Panc1 (cell line): ENCODE measurements at regions not wholly inside any gene's neighbourhood (a gene's known extent, or its start where the extent isn't known, plus 50 kb on each side); places are given as distances from the start of the nearest gene placed in this dataset.

Source experiments
- ATAC-seq: fragments of 200-7000 bp; cut with Tn5 transposase; 2 replicates; pipeline ENCODE4 v1.9.1; 2020; ENCODE audit warnings: mild to moderate bottlenecking, moderate library complexity
- BruUV-seq: library from RNA; stranded (reverse); fragments of 400-500 nt; replicated peaks from 2 replicates; lab custom pipeline; 2021; lab: Mats Ljungman, UMichigan
- CTCF ChIA-PET: fragments of 300-600 bp; sonication (Branson Sonifier 250); formaldehyde crosslinking; loops from one replicate; lab custom pipeline; 2022; ENCODE audit warnings: antibody characterized with exemption; lab: Charles Lee
- POLR2A ChIA-PET: fragments of 300-600 bp; sonication (Branson Sonifier 250); formaldehyde crosslinking; loops from one replicate; lab custom pipeline; 2022; ENCODE audit warnings: antibody characterized with exemption; lab: Charles Lee
- DNase-seq: peaks from one replicate; pipeline ENCODE4 v3.0.0-alpha.2; 2010; ENCODE audit warnings: low read depth, low spot score
- H3K27ac ChIP-seq: 2 replicates; pipeline ENCODE4 v1.5.1; 2011; ENCODE audit warnings: mild to moderate bottlenecking, low read length, inconsistent platforms
- H3K27me3 ChIP-seq: fragments of 200-500 bp; sonication (Bioruptor generic); 2 replicates; pipeline ENCODE4 v1.6.0; 2014; ENCODE audit warnings: low read length, inconsistent platforms; ENCODE audit not compliant: control insufficient read depth, insufficient read depth
- H3K36me3 ChIP-seq: fragments of 200-500 bp; sonication (Bioruptor generic); 2 replicates; pipeline ENCODE4 v1.5.1; 2014; ENCODE audit warnings: inconsistent platforms, mild to moderate bottlenecking, low read length, moderate library complexity; ENCODE audit not compliant: control insufficient read depth, insufficient read depth
- H3K4me1 ChIP-seq: 2 replicates; pipeline ENCODE4 v1.5.1; 2011; ENCODE audit warnings: inconsistent platforms, mild to moderate bottlenecking, low read length, moderate library complexity; ENCODE audit not compliant: control insufficient read depth, insufficient read depth
- H3K4me3 ChIP-seq, 2 experiments: 2 replicates each; pipeline ENCODE4 v1.5.1; 2011 to 2012; ENCODE audit warnings: low read depth in 2 of 2, low read length in 2 of 2, mild to moderate bottlenecking in 2 of 2, inconsistent platforms in 1 of 2, moderate library complexity in 1 of 2
- H3K9me3 ChIP-seq: fragments of 200-500 bp; sonication (Bioruptor generic); 2 replicates; pipeline ENCODE4 v1.5.1; 2014; ENCODE audit warnings: low read depth, mild to moderate bottlenecking, inconsistent platforms, low read length, moderate library complexity; ENCODE audit not compliant: control insufficient read depth, insufficient read depth
- CTCF ChIP-seq: fragments of 450-650 bp; IDR thresholded peaks from 2 replicates; pipeline ENCODE4 v1.5.1; 2017; ENCODE audit warnings: mild to moderate bottlenecking
- POLR2AphosphoS5 ChIP-seq: IDR thresholded peaks from 2 replicates; pipeline ENCODE4 v1.6.1; 2012; ENCODE audit warnings: mild to moderate bottlenecking, low read depth, low read length, moderate library complexity
- REST ChIP-seq, 2 experiments: IDR thresholded peaks; 2 replicates each; pipeline ENCODE4 v1.6.1; 2011 to 2012; ENCODE audit warnings: low read depth in 2 of 2, control low read depth in 1 of 2, low read length in 1 of 2, mild to moderate bottlenecking in 1 of 2, moderate library complexity in 1 of 2; ENCODE audit not compliant: insufficient read depth in 1 of 2
- SIN3A ChIP-seq: IDR thresholded peaks from 2 replicates; pipeline ENCODE4 v1.6.1; 2012; ENCODE audit warnings: low read depth, mild to moderate bottlenecking, low read length, moderate library complexity, borderline replicate concordance; ENCODE audit not compliant: insufficient read depth
- TCF7L2 ChIP-seq: IDR thresholded peaks from 2 replicates; pipeline ENCODE4 v1.6.1; 2011; ENCODE audit warnings: mild to moderate bottlenecking, low read depth, low read length, inconsistent platforms
- in situ Hi-C: cut with HindIII; loops from 2 replicates; pipeline ENCODE4 v1.10.0; 2016; ENCODE audit warnings: low sequenced_read_pairs, low pct_unique_long_range_greater_than_20kb
- intact Hi-C: fragments of 100-400 bp; cut with micrococcal nuclease; formaldehyde crosslinking; loops from one replicate; pipeline ENCODE4 v1.10.0; 2022; ENCODE audit not compliant: unreplicated experiment

- BruUV-seq = no TSS peak
- in situ Hi-C loops = no loop called here
- no peak for DNase-seq
These were observed 300.7 kb upstream of the GRM7 start for GRCh38 chr3:6560259-6560658.

GRCh38 chr3:6567241-6567640, 293.7 kb upstream of the GRM7 start:
- H3K27ac ChIP-seq = no peak overlapping the region
- POLR2A ChIA-PET = no interaction called here

More at GRCh38 chr3:6560259-6560658, 300.7 kb upstream of the GRM7 start:
- H3K4me1 ChIP-seq = no peaks in the 10 kb centered on the region
- H3K4me3 ChIP-seq = no peak overlapping the region
- intact Hi-C loops = no loop called here
- H3K9me3 ChIP-seq = no peaks in the 10 kb centered on the region
- no peaks in the 10 kb centered on the region for H3K27me3 ChIP-seq
- TF ChIP-seq REST (IDR thresholded peaks at IDR 0.05; ENCODE audit: insufficient read depth in 1 of 2, low read depth in 2 of 2, low read length in 1 of 2) = no peak
- TF ChIP-seq CTCF = no peak
- no peak for TF ChIP-seq POLR2AphosphoS5
- no peak for TF ChIP-seq TCF7L2
- no peak for TF ChIP-seq SIN3A
- CTCF ChIA-PET = no interaction called here
- no peak overlapping the region for H3K27ac ChIP-seq
- POLR2A ChIA-PET = no interaction called here
- no peaks in the 10 kb centered on the region for H3K36me3 ChIP-seq
- no peak for ATAC-seq

More at GRCh38 chr3:6567241-6567640, 293.7 kb upstream of the GRM7 start:
- no TSS peak for BruUV-seq
- Histone ChIP-seq H3K36me3 (no peaks in the 10 kb centered on the region), H3K4me3 (no peak overlapping the region), H3K9me3 (no peaks in the 10 kb centered on the region), H3K27me3 (no peaks in the 10 kb centered on the region), H3K4me1 (no peaks in the 10 kb centered on the region)
- ATAC-seq = no peak
- no peak for DNase-seq
- in situ Hi-C loops (no loop called here), intact Hi-C loops (no loop called here)
- TF ChIP-seq CTCF = no peak
- no peak for TF ChIP-seq REST (IDR thresholded peaks at IDR 0.05; ENCODE audit: insufficient read depth in 1 of 2, low read depth in 2 of 2, low read length in 1 of 2)
- no peak for TF ChIP-seq TCF7L2
- TF ChIP-seq SIN3A = no peak
- CTCF ChIA-PET = no interaction called here
